ENCODE measurements at regions not wholly inside any gene's neighbourhood (a gene's known extent, or its start where the extent isn't known, plus 50 kb on each side); places are given as distances from the start of the nearest gene placed in this dataset.

GRCh38 chr1:34346128-34346527, 169.4 kb downstream of the C1orf94 start:
- TF ChIP-seq, protein P1, sequence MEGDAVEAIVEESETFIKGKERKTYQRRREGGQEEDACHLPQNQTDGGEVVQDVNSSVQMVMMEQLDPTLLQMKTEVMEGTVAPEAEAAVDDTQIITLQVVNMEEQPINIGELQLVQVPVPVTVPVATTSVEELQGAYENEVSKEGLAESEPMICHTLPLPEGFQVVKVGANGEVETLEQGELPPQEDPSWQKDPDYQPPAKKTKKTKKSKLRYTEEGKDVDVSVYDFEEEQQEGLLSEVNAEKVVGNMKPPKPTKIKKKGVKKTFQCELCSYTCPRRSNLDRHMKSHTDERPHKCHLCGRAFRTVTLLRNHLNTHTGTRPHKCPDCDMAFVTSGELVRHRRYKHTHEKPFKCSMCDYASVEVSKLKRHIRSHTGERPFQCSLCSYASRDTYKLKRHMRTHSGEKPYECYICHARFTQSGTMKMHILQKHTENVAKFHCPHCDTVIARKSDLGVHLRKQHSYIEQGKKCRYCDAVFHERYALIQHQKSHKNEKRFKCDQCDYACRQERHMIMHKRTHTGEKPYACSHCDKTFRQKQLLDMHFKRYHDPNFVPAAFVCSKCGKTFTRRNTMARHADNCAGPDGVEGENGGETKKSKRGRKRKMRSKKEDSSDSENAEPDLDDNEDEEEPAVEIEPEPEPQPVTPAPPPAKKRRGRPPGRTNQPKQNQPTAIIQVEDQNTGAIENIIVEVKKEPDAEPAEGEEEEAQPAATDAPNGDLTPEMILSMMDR (IDR thresholded peaks at IDR 0.05; ENCODE audit: low read length): no peak
- TF ChIP-seq EZH2 (IDR thresholded peaks at IDR 0.05; ENCODE audit: borderline replicate concordance, low read length): no peak
